ENCODE measurements at regions not wholly inside any gene's neighbourhood (a gene's known extent, or its start where the extent isn't known, plus 50 kb on each side); places are given as distances from the start of the nearest gene placed in this dataset.

- Histone ChIP-seq H3K4me3 (ENCODE audit: low read depth, low read length, poor library complexity, severe bottlenecking) (no peak overlapping the region), H3K9me2 (ENCODE audit: low read depth, low read length) (no peaks in the 10 kb centered on the region), H2AFZ (ENCODE audit: low read length) (no peak overlapping the region), H3K27ac (ENCODE audit: low read depth, low read length, poor library complexity, severe bottlenecking) (no peak overlapping the region), H3K9me3 (ENCODE audit: low read length) (no peaks in the 10 kb centered on the region), H3K4me2 (ENCODE audit: low read length) (no peak overlapping the region), H3K36me3 (ENCODE audit: insufficient read depth, low read length) (no peaks in the 10 kb centered on the region), H3K9ac (ENCODE audit: low read length) (no peak overlapping the region), H3K4me1 (ENCODE audit: insufficient read depth, low read length, severe bottlenecking) (no peaks in the 10 kb centered on the region), H3F3A (ENCODE audit: insufficient read depth, low read length) (no peaks in the 10 kb centered on the region), H4K20me1 (ENCODE audit: insufficient read depth, low read length) (no peaks in the 10 kb centered on the region), H3K79me2 (ENCODE audit: insufficient read depth, low read length) (no peaks in the 10 kb centered on the region), H3K27me3 (ENCODE audit: insufficient read depth, low read length) (no peaks in the 10 kb centered on the region)
- TF ChIP-seq CTCF (IDR thresholded peaks at IDR 0.05; ENCODE audit: low read length) (no peak), EZH2 (IDR thresholded peaks at IDR 0.05; ENCODE audit: borderline replicate concordance, low read length) (no peak)
Measured at GRCh38 chr16:74071996-74072535, 224.5 kb upstream of the PSMD7 start.

- H4K20me1 ChIP-seq (ENCODE audit: insufficient read depth, low read length), result no peaks in the 10 kb centered on the region
- no peak overlapping the region for H2AFZ ChIP-seq (ENCODE audit: low read length)
- no peaks in the 10 kb centered on the region for H3K36me3 ChIP-seq (ENCODE audit: insufficient read depth, low read length)
- no peak overlapping the region for H3K27ac ChIP-seq (ENCODE audit: low read depth, low read length, poor library complexity, severe bottlenecking)
- H3K27me3 ChIP-seq (ENCODE audit: insufficient read depth, low read length), result no peaks in the 10 kb centered on the region
- no peaks in the 10 kb centered on the region for H3K9me3 ChIP-seq (ENCODE audit: low read length)
- TF ChIP-seq EZH2 (IDR thresholded peaks at IDR 0.05; ENCODE audit: borderline replicate concordance, low read length) (no peak), CTCF (IDR thresholded peaks at IDR 0.05; ENCODE audit: low read length) (no peak)
- no peaks in the 10 kb centered on the region for H3K79me2 ChIP-seq (ENCODE audit: insufficient read depth, low read length)
- H3K9me2 ChIP-seq (ENCODE audit: low read depth, low read length), result no peaks in the 10 kb centered on the region
- no peak overlapping the region for H3K4me3 ChIP-seq (ENCODE audit: low read depth, low read length, poor library complexity, severe bottlenecking)
- H3F3A ChIP-seq (ENCODE audit: insufficient read depth, low read length), result no peaks in the 10 kb centered on the region
- H3K9ac ChIP-seq (ENCODE audit: low read length), result no peak overlapping the region
- no peaks in the 10 kb centered on the region for H3K4me1 ChIP-seq (ENCODE audit: insufficient read depth, low read length, severe bottlenecking)
- H3K4me2 ChIP-seq (ENCODE audit: low read length), result no peak overlapping the region
Measured at GRCh38 chr16:74070237-74070636, 226.4 kb upstream of the PSMD7 start.

DNA sequence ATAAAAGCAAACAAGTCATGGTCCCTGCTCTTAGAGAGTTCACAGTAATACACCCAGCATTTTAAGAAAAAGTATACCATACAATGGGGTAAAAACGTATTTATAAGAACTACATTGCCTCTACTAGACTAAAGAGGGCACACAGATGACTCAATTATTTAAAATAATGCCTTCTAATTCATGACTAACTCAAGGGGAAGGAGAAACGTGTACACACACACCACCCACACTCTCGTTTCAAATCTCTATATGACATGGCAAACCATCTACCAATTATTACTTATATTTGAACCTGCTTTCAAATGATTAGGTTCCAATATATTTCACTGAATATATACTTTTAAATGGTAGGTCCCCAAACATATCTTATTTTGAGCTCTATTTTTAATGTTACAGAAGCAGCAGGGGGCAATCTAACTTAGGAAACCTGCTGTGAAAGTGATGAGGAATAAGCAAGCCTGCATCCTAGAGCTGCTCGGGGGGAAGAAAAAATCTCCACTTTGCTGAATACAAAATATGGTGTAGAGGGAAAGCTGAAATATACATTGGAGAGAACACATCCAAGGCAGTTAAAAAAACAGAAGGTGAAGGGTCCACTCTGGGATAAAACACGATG, 232.4 kb upstream of the PSMD7 start:
- no peaks in the 10 kb centered on the region for H3K27me3 ChIP-seq (ENCODE audit: insufficient read depth, low read length)
- no peaks in the 10 kb centered on the region for H4K20me1 ChIP-seq (ENCODE audit: insufficient read depth, low read length)
- H3K9ac ChIP-seq (ENCODE audit: low read length), result no peak overlapping the region
- no peaks in the 10 kb centered on the region for H3K36me3 ChIP-seq (ENCODE audit: insufficient read depth, low read length)
- no peaks in the 10 kb centered on the region for H3K79me2 ChIP-seq (ENCODE audit: insufficient read depth, low read length)
- H3K9me2 ChIP-seq (ENCODE audit: low read depth, low read length), result no peaks in the 10 kb centered on the region
- no peak overlapping the region for H3K27ac ChIP-seq (ENCODE audit: low read depth, low read length, poor library complexity, severe bottlenecking)
- H2AFZ ChIP-seq (ENCODE audit: low read length), result no peak overlapping the region
- TF ChIP-seq CTCF (IDR thresholded peaks at IDR 0.05; ENCODE audit: low read length) (no peak), EZH2 (IDR thresholded peaks at IDR 0.05; ENCODE audit: borderline replicate concordance, low read length) (no peak)
- no peaks in the 10 kb centered on the region for H3K4me1 ChIP-seq (ENCODE audit: insufficient read depth, low read length, severe bottlenecking)
- H3K4me3 ChIP-seq (ENCODE audit: low read depth, low read length, poor library complexity, severe bottlenecking), result no peak overlapping the region
- H3F3A ChIP-seq (ENCODE audit: insufficient read depth, low read length), result no peaks in the 10 kb centered on the region
- H3K9me3 ChIP-seq (ENCODE audit: low read length), result no peaks in the 10 kb centered on the region
- H3K4me2 ChIP-seq (ENCODE audit: low read length), result no peak overlapping the region
